Panc1 (cell line): ENCODE measurements at regions not wholly inside any gene's neighbourhood (a gene's known extent, or its start where the extent isn't known, plus 50 kb on each side); places are given as distances from the start of the nearest gene placed in this dataset.

Experiments used
- POLR2AphosphoS5 ChIP-seq: IDR thresholded peaks from 2 replicates; pipeline ENCODE4 v1.6.1; 2012; ENCODE audit warnings: mild to moderate bottlenecking, low read depth, low read length, moderate library complexity
- TCF7L2 ChIP-seq: IDR thresholded peaks from 2 replicates; pipeline ENCODE4 v1.6.1; 2011; ENCODE audit warnings: mild to moderate bottlenecking, low read depth, low read length, inconsistent platforms
- TF ChIP-seq, protein P1 (sequence below): fragments of 450-650 bp; IDR thresholded peaks from 2 replicates; pipeline ENCODE4 v1.5.1; 2017; ENCODE audit warnings: mild to moderate bottlenecking
- TF ChIP-seq, protein P2 (sequence below), 2 experiments: IDR thresholded peaks; 2 replicates each; pipeline ENCODE4 v1.6.1; 2011 to 2012; ENCODE audit warnings: low read depth in 2 of 2, control low read depth in 1 of 2, low read length in 1 of 2, mild to moderate bottlenecking in 1 of 2, moderate library complexity in 1 of 2; ENCODE audit not compliant: insufficient read depth in 1 of 2

DNA sequence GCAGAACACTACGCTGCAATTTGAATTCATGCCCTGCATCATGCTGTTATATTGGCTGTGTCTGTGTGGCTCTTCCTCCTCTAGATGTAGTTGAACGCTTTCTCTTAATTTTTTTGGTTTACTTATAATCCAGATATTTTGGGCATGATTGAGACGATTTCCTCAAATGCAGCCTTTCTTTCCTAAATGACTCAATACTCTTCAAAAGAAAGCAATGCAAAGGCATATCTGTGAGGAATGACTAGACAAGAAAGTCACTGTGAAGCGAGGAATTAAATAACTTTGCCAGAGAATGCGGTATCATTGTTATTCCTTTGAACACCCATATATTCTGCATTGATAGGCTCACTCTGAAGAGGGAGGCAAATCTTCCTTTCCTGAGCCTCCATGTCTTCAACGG, 152.8 kb downstream of the YIPF5 start:
- TF ChIP-seq, protein P1, sequence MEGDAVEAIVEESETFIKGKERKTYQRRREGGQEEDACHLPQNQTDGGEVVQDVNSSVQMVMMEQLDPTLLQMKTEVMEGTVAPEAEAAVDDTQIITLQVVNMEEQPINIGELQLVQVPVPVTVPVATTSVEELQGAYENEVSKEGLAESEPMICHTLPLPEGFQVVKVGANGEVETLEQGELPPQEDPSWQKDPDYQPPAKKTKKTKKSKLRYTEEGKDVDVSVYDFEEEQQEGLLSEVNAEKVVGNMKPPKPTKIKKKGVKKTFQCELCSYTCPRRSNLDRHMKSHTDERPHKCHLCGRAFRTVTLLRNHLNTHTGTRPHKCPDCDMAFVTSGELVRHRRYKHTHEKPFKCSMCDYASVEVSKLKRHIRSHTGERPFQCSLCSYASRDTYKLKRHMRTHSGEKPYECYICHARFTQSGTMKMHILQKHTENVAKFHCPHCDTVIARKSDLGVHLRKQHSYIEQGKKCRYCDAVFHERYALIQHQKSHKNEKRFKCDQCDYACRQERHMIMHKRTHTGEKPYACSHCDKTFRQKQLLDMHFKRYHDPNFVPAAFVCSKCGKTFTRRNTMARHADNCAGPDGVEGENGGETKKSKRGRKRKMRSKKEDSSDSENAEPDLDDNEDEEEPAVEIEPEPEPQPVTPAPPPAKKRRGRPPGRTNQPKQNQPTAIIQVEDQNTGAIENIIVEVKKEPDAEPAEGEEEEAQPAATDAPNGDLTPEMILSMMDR = no peak
- TF ChIP-seq, protein P2, sequence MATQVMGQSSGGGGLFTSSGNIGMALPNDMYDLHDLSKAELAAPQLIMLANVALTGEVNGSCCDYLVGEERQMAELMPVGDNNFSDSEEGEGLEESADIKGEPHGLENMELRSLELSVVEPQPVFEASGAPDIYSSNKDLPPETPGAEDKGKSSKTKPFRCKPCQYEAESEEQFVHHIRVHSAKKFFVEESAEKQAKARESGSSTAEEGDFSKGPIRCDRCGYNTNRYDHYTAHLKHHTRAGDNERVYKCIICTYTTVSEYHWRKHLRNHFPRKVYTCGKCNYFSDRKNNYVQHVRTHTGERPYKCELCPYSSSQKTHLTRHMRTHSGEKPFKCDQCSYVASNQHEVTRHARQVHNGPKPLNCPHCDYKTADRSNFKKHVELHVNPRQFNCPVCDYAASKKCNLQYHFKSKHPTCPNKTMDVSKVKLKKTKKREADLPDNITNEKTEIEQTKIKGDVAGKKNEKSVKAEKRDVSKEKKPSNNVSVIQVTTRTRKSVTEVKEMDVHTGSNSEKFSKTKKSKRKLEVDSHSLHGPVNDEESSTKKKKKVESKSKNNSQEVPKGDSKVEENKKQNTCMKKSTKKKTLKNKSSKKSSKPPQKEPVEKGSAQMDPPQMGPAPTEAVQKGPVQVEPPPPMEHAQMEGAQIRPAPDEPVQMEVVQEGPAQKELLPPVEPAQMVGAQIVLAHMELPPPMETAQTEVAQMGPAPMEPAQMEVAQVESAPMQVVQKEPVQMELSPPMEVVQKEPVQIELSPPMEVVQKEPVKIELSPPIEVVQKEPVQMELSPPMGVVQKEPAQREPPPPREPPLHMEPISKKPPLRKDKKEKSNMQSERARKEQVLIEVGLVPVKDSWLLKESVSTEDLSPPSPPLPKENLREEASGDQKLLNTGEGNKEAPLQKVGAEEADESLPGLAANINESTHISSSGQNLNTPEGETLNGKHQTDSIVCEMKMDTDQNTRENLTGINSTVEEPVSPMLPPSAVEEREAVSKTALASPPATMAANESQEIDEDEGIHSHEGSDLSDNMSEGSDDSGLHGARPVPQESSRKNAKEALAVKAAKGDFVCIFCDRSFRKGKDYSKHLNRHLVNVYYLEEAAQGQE (IDR thresholded peaks at IDR 0.05; ENCODE audit: insufficient read depth in 1 of 2, low read depth in 2 of 2, low read length in 1 of 2) = no peak
- TF ChIP-seq POLR2AphosphoS5 = no peak
- no peak for TF ChIP-seq TCF7L2
